HepG2 (cell line): ENCODE measurements at regions not wholly inside any gene's neighbourhood (a gene's known extent, or its start where the extent isn't known, plus 50 kb on each side); places are given as distances from the start of the nearest gene placed in this dataset.

Experiments used
- ATAC-seq: fragments of 200-7000 bp; cut with Tn5 transposase; 3 replicates; pipeline ENCODE4 v1.9.1; 2020; ENCODE audit warnings: mild to moderate bottlenecking, moderate library complexity
- BruUV-seq: library from RNA; stranded (reverse); fragments of 400-500 nt; replicated peaks from 2 replicates; lab custom pipeline; 2021; lab: Mats Ljungman, UMichigan
- CTCF ChIA-PET: fragments of 300-600 bp; formaldehyde crosslinking; extraction: SDS; loops from one replicate; lab custom pipeline; 2021; ENCODE audit warnings: low total read pairs, inconsistent platforms, low intra/inter-chr PET ratio; lab: Yijun Ruan, JAX
- POLR2A ChIA-PET: fragments of 350-600 bp; sonication (Branson Sonifier 250); formaldehyde crosslinking; loops from one replicate; lab custom pipeline; 2020; ENCODE audit warnings: antibody characterized with exemption, inconsistent platforms; lab: Yijun Ruan, JAX
- DNase-seq: peaks from one replicate; pipeline ENCODE4 v3.0.0-alpha.2; 2015; ENCODE audit warnings: low spot score
- FAIRE-seq: peaks from 3 replicates; lab custom pipeline; 2011; peaks lifted over from hg19 to GRCh38; lab: Jason Lieb, UNC
- H2AFZ ChIP-seq: one replicate; pipeline ENCODE4 v1.6.1; 2011; ENCODE audit warnings: low read length, inconsistent platforms
- H3K27ac ChIP-seq: fragments of 300-600 bp; 3 replicates; pipeline ENCODE4 v1.8.0; 2011; ENCODE audit warnings: mixed run types, mild to moderate bottlenecking, mixed read lengths, low read length, inconsistent platforms; ENCODE audit not compliant: insufficient read depth; ENCODE audit errors: extremely low read length
- H3K27me3 ChIP-seq, 2 experiments: fragments of 200-600 bp in 1 of 2; 2 replicates in 1 of 2; 3 replicates in 1 of 2; pipeline versions ENCODE4 v1.6.0 to v1.8.0; 2011; ENCODE audit warnings: low read length in 2 of 2, mild to moderate bottlenecking in 2 of 2, moderate library complexity in 2 of 2, inconsistent platforms in 1 of 2; ENCODE audit not compliant: insufficient read depth in 2 of 2, control insufficient read depth in 1 of 2
- H3K36me3 ChIP-seq, 2 experiments: fragments of 200-600 bp in 1 of 2; replicated peaks in 1 of 2; 2 replicates in 1 of 2; 3 replicates in 1 of 2; pipeline versions ENCODE4 v1.5.1 to v1.8.0; 2011; ENCODE audit warnings: low read length in 2 of 2, inconsistent platforms in 1 of 2; ENCODE audit not compliant: insufficient read depth in 2 of 2, control insufficient read depth in 1 of 2
- H3K4me1 ChIP-seq: 2 replicates; pipeline ENCODE4 v1.5.1; 2012; ENCODE audit warnings: low read length, inconsistent platforms; ENCODE audit not compliant: insufficient read depth
- H3K4me2 ChIP-seq: 2 replicates; pipeline ENCODE4 v1.6.0; 2011; ENCODE audit warnings: low read depth, low read length, inconsistent platforms
- H3K4me3 ChIP-seq, 3 experiments: fragments of 200-600 bp in 1 of 3; sonication (generic), shearing (Covaris generic) in 1 of 3; replicated peaks in 1 of 3; 2 replicates each; pipeline ENCODE4 v1.5.1; 2011 to 2016; ENCODE audit warnings: low read length in 3 of 3, inconsistent platforms in 2 of 3, low read depth in 2 of 3, mild to moderate bottlenecking in 2 of 3, control low read depth in 1 of 3, mixed read lengths in 1 of 3; ENCODE audit not compliant: insufficient read depth in 1 of 3
- H3K79me2 ChIP-seq: one replicate; pipeline ENCODE4 v1.6.1; 2011; ENCODE audit warnings: low read length, inconsistent platforms; ENCODE audit not compliant: insufficient read depth
- H3K9ac ChIP-seq: 2 replicates; pipeline ENCODE4 v1.6.0; 2011; ENCODE audit warnings: mild to moderate bottlenecking, low read depth, low read length, inconsistent platforms; ENCODE audit not compliant: insufficient read depth
- H3K9me3 ChIP-seq: 2 replicates; pipeline ENCODE4 v1.5.1; 2012; ENCODE audit warnings: mild to moderate bottlenecking, low read length
- H4K20me1 ChIP-seq: 2 replicates; pipeline ENCODE4 v1.6.0; 2011; ENCODE audit warnings: inconsistent platforms, mild to moderate bottlenecking, low read length, moderate library complexity; ENCODE audit not compliant: insufficient read depth
- HNF1A ChIP-seq, 2 experiments: sonication (generic) in 1 of 2; formaldehyde crosslinking in 1 of 2; IDR thresholded peaks; 2 replicates each; pipeline versions ENCODE4 v1.4.0 to v1.6.1; 2016 to 2020; ENCODE audit warnings: borderline replicate concordance in 1 of 2, low read depth in 1 of 2, mild to moderate bottlenecking in 1 of 2, missing genetic modification reagents in 1 of 2
- HNF4G ChIP-seq, 2 experiments: sonication (generic) in 1 of 2; formaldehyde crosslinking in 1 of 2; IDR thresholded peaks; 2 replicates each; pipeline versions ENCODE4 v1.4.0 to v1.6.1; 2011 to 2020; ENCODE audit warnings: borderline replicate concordance in 2 of 2, low read depth in 2 of 2, mild to moderate bottlenecking in 2 of 2, low read length in 1 of 2, missing genetic modification reagents in 1 of 2, moderate library complexity in 1 of 2
- JUN ChIP-seq: sonication (generic); formaldehyde crosslinking; IDR thresholded peaks from 2 replicates; pipeline ENCODE4 v1.4.0; 2020; ENCODE audit warnings: mild to moderate bottlenecking, missing genetic modification reagents
- NR2F6 ChIP-seq, 2 experiments: IDR thresholded peaks; 2 replicates each; pipeline ENCODE4 v1.6.1; 2016; ENCODE audit warnings: antibody characterized with exemption in 1 of 2, mild to moderate bottlenecking in 1 of 2
- ZNF557 ChIP-seq: sonication (generic); formaldehyde crosslinking; IDR thresholded peaks from 2 replicates; pipeline ENCODE4 v1.4.0; 2020; ENCODE audit warnings: missing genetic modification reagents
- ZNF616 ChIP-seq: sonication (generic); formaldehyde crosslinking; IDR thresholded peaks from 2 replicates; pipeline ENCODE4 v1.5.0; 2020; ENCODE audit warnings: low read depth, mild to moderate bottlenecking, missing genetic modification reagents
- WGBS: methylation state at CpG from one replicate; pipeline ENCODE4 v1.1.6; 2017; ENCODE audit warnings: low lambda C conversion rate; 5-methylcytosine and 5-hydroxymethylcytosine counted together
- in situ Hi-C: cut with HindIII; loops from 2 replicates; pipeline ENCODE4 v1.10.0; 2017; ENCODE audit warnings: low pct_unique_long_range_greater_than_20kb; ENCODE audit not compliant: extremely low pct_ligation_motif_present
- intact Hi-C: fragments of 100-400 bp; cut with micrococcal nuclease; formaldehyde crosslinking; loops from one replicate; pipeline ENCODE4 v1.10.0; 2022; ENCODE audit not compliant: unreplicated experiment

GRCh38 chr5:72682561-72682960, 133.9 kb upstream of the TNPO1 start (continued):
- TF ChIP-seq HNF4G (IDR thresholded peaks at IDR 0.05; ENCODE audit: borderline replicate concordance, low read depth, low read length) (no peak), HNF4G (CRISPR knock-in tag; IDR thresholded peaks at IDR 0.05; ENCODE audit: borderline replicate concordance, low read depth) (no peak), ZNF616 (CRISPR knock-in tag) (no peak), ZNF557 (no peak)

GRCh38 chr5:72681781-72682180, 134.7 kb upstream of the TNPO1 start:
- H3K4me3 ChIP-seq = no peak overlapping the region
- 0 out of 2 replicates have a peak, but pooled peaks cover 4% of the 10 kb centered on the region for H3K9me3 ChIP-seq
- H3K9ac ChIP-seq = no peak overlapping the region
- H3K4me2 ChIP-seq = no peak overlapping the region
- H3K4me1 ChIP-seq = no peaks in the 10 kb centered on the region
- no peak for DNase-seq
- TF ChIP-seq HNF1A (IDR thresholded peaks at IDR 0.05; ENCODE audit: low read depth) (no peak), HNF1A (CRISPR knock-in tag; IDR thresholded peaks at IDR 0.05; ENCODE audit: borderline replicate concordance) (no peak), NR2F6 (IDR thresholded peaks at IDR 0.05) (no peak), NR2F6 (CRISPR knock-in tag; IDR thresholded peaks at IDR 0.05) (no peak), JUN (CRISPR knock-in tag) (no peak)
- no peak for ATAC-seq
- intact Hi-C loops = no loop called here
- no peak overlapping the region for H2AFZ ChIP-seq
- no peaks in the 10 kb centered on the region for H3K79me2 ChIP-seq
- H3K27me3 ChIP-seq = peaks cover 0 to 3% of the 10 kb centered on the region in 2 experiments; a peak in 2 of 5 replicates
- no peak for FAIRE-seq
- WGBS = 15% methylated on average over 2 of the region's 3 CpGs
- ChIA-PET POLR2A (no interaction called here), CTCF (no interaction called here)
- BruUV-seq = no TSS peak
- H3K36me3 ChIP-seq = no peaks in the 10 kb centered on the region
- H4K20me1 ChIP-seq = no peaks in the 10 kb centered on the region
- H3K27ac ChIP-seq = no peak overlapping the region
- in situ Hi-C loops = no loop called here
